ENCODE measurements at regions not wholly inside any gene's neighbourhood (a gene's known extent, or its start where the extent isn't known, plus 50 kb on each side); places are given as distances from the start of the nearest gene placed in this dataset.

GRCh38 chr19:30686826-30687566 lies 314.8 kb downstream of the ZNF536 start:
- peak; percentile 25 for DNase-seq (ENCODE audit: low spot score)
- H3K4me2 ChIP-seq: peak overlapping the region; percentile 12; the same call in 1 of the 2 replicates

GRCh38 chr19:30686176-30686820 lies 314.1 kb downstream of the ZNF536 start:
- no peaks in the 10 kb centered on the region for H3K36me3 ChIP-seq (ENCODE audit: insufficient read depth)
- DNase-seq (ENCODE audit: low spot score) (peak; percentile 26), ATAC-seq (no peak)
- no peaks in the 10 kb centered on the region for H4K20me1 ChIP-seq (replicated peaks; ENCODE audit: insufficient read depth)
- H3K4me2 ChIP-seq: no peak overlapping the region
- peak overlapping the region; percentile 63 for H2AFZ ChIP-seq
- H3K27me3 ChIP-seq (ENCODE audit: insufficient read depth): no peaks in the 10 kb centered on the region
- H3K4me1 ChIP-seq (ENCODE audit: insufficient read depth): peaks cover 25% of the 10 kb centered on the region
- no peak overlapping the region for H3K27ac Mint-ChIP-seq
- peaks cover 31% of the 10 kb centered on the region for H3K4me1 Mint-ChIP-seq
- no peaks in the 10 kb centered on the region for H3K36me3 Mint-ChIP-seq (ENCODE audit: low read depth)
- peaks cover 8% of the 10 kb centered on the region for H3K27me3 Mint-ChIP-seq (ENCODE audit: insufficient read depth, low read depth, poor library complexity)
- no peaks in the 10 kb centered on the region for H3K79me2 ChIP-seq (replicated peaks; ENCODE audit: insufficient read depth)
- TF ChIP-seq CTCF (conservative IDR thresholded peaks at IDR 0.05; ENCODE audit: low read depth in 2 of 2): peak in 1 of 2 experiments; percentile 31; a peak in 3 of 4 replicates
- TF ChIP-seq JUNB (IDR thresholded peaks at IDR 0.05; ENCODE audit: unreplicated experiment): no peak
- H3K9me3 Mint-ChIP-seq: no peaks in the 10 kb centered on the region; the same call in 2 of the 3 replicates
- H3F3A ChIP-seq (replicated peaks; ENCODE audit: low read depth): no peaks in the 10 kb centered on the region
- no peak overlapping the region for H3K4me3 Mint-ChIP-seq
- no peak overlapping the region for H3K27ac ChIP-seq (ENCODE audit: low read depth)
- H3K9me2 ChIP-seq (ENCODE audit: insufficient read depth): no peaks in the 10 kb centered on the region
- no peak overlapping the region for H3K4me3 ChIP-seq

More at GRCh38 chr19:30686826-30687566, 314.8 kb downstream of the ZNF536 start:
- no peak for TF ChIP-seq NANOG (IDR thresholded peaks at IDR 0.05; ENCODE audit: borderline replicate concordance)
- no peak for TF ChIP-seq ZNF114 (CRISPR knock-in tag; IDR thresholded peaks at IDR 0.05)
- TF ChIP-seq ZNF331 (CRISPR knock-in tag; IDR thresholded peaks at IDR 0.05; ENCODE audit: low read depth): no peak
- TF ChIP-seq EZH2phosphoT487 (IDR thresholded peaks at IDR 0.05; ENCODE audit: unreplicated experiment): no peak
- no peaks in the 10 kb centered on the region for H3K27me3 ChIP-seq (ENCODE audit: insufficient read depth)
- peaks cover 36% of the 10 kb centered on the region for H3K4me1 Mint-ChIP-seq
- no peaks in the 10 kb centered on the region; the same call in 2 of the 3 replicates for H3K9me3 Mint-ChIP-seq
- H3K27me3 Mint-ChIP-seq (ENCODE audit: insufficient read depth, low read depth, poor library complexity): peaks cover 7% of the 10 kb centered on the region
- H3K9me2 ChIP-seq (ENCODE audit: insufficient read depth): no peaks in the 10 kb centered on the region
- no peaks in the 10 kb centered on the region for H3F3A ChIP-seq (replicated peaks; ENCODE audit: low read depth)
- H3K27ac ChIP-seq (ENCODE audit: low read depth): no peak overlapping the region; the same call in 1 of the 2 replicates
- ATAC-seq: no peak
- H3K79me2 ChIP-seq (replicated peaks; ENCODE audit: insufficient read depth): no peaks in the 10 kb centered on the region
- H3K36me3 Mint-ChIP-seq (ENCODE audit: low read depth): no peaks in the 10 kb centered on the region
- H3K27ac Mint-ChIP-seq: no peak overlapping the region
- peak overlapping the region; percentile 63 for H2AFZ ChIP-seq
- no peaks in the 10 kb centered on the region for H3K36me3 ChIP-seq (ENCODE audit: insufficient read depth)
- no peak overlapping the region for H3K4me3 ChIP-seq
- no peaks in the 10 kb centered on the region for H4K20me1 ChIP-seq (replicated peaks; ENCODE audit: insufficient read depth)
- H3K4me3 Mint-ChIP-seq: no peak overlapping the region
- H3K4me1 ChIP-seq (ENCODE audit: insufficient read depth): peaks cover 32% of the 10 kb centered on the region
